ENCODE measurements at regions not wholly inside any gene's neighbourhood (a gene's known extent, or its start where the extent isn't known, plus 50 kb on each side); places are given as distances from the start of the nearest gene placed in this dataset.

DNA sequence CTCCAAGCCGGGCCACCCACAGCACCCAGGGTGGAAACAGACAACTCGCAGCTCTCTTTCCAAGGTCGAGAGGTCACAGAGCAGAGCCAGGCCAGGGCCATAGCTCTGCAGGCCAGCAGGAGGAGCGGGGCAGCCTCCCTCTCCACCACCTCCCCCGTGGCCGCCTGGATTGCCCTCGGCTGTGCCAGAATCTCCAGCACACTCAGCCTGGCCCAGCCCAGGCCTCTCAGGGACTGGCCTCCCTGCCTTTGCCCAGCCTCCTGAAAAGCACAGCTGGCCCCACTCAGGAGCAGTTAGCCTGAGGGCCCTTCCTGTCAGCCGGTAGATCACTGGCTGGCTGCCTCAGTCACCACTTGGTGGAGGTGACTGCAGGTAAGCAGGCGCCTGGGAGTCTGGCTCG is 85.8 kb upstream of the SEC14L1 start:
- H3K27ac Mint-ChIP-seq (ENCODE audit: unreplicated experiment), result no peak overlapping the region
- no peaks in the 10 kb centered on the region for H3K9me3 Mint-ChIP-seq
- no peaks in the 10 kb centered on the region for H3K36me3 Mint-ChIP-seq (ENCODE audit: low read depth)
- H3K4me3 Mint-ChIP-seq, result no peak overlapping the region
- no peak for DNase-seq (ENCODE audit: low read depth, low spot score)
- H3K4me1 Mint-ChIP-seq, result peaks cover 17% of the 10 kb centered on the region
- TF ChIP-seq, protein P1, sequence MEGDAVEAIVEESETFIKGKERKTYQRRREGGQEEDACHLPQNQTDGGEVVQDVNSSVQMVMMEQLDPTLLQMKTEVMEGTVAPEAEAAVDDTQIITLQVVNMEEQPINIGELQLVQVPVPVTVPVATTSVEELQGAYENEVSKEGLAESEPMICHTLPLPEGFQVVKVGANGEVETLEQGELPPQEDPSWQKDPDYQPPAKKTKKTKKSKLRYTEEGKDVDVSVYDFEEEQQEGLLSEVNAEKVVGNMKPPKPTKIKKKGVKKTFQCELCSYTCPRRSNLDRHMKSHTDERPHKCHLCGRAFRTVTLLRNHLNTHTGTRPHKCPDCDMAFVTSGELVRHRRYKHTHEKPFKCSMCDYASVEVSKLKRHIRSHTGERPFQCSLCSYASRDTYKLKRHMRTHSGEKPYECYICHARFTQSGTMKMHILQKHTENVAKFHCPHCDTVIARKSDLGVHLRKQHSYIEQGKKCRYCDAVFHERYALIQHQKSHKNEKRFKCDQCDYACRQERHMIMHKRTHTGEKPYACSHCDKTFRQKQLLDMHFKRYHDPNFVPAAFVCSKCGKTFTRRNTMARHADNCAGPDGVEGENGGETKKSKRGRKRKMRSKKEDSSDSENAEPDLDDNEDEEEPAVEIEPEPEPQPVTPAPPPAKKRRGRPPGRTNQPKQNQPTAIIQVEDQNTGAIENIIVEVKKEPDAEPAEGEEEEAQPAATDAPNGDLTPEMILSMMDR (conservative IDR thresholded peaks at IDR 0.05), result no peak
- peaks cover 2% of the 10 kb centered on the region for H3K27me3 Mint-ChIP-seq (ENCODE audit: low read depth)

DNA sequence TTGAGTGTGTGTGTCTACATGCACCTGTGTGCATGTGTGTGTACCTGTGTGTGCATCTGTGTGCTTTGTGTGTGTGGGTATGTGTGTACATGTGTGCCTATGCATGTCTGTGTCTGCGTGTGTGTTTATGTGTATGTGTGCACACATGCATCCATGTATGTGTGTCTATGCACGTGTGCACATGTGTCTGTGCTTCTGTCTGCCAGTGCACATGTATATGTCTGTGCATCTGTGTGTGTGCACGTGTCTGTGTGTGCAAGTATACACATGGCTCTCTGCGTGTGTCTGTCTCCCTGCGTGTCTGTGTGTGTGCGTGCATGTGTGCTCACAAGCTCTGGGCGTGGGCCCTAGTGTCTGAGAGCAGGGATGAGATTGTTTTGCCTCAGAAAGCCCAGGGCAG is 85.3 kb upstream of the SEC14L1 start:
- H3K4me1 Mint-ChIP-seq, result peaks cover 17% of the 10 kb centered on the region
- TF ChIP-seq, protein P1 (conservative IDR thresholded peaks at IDR 0.05), result no peak
- H3K27me3 Mint-ChIP-seq (ENCODE audit: low read depth), result peaks cover 2% of the 10 kb centered on the region
- no peak for DNase-seq (ENCODE audit: low read depth, low spot score)
- no peak overlapping the region for H3K4me3 Mint-ChIP-seq
- H3K27ac Mint-ChIP-seq (ENCODE audit: unreplicated experiment), result no peak overlapping the region
- no peaks in the 10 kb centered on the region for H3K36me3 Mint-ChIP-seq (ENCODE audit: low read depth)
- no peaks in the 10 kb centered on the region for H3K9me3 Mint-ChIP-seq

DNA sequence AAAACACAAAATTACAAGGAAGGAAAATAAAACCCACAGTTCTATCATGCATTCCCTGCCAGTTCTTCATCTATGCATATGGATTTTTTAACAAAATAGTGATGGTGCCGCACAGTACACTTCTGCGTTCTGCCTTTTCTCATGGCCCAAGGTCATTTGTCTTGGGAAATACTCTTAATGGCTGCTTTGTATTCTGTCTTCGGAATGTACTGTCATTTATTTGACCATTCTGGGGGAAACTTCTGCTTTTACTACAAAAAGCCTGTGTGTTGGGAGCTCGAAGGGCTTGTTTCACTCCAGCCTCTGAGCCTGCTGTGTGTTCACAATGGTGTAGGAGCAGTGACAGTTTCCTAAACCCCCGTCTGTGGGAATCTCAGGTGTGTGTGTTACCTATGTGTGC is 82.8 kb upstream of the SEC14L1 start:
- Mint-ChIP-seq H3K4me3 (no peak overlapping the region), H3K4me1 (peaks cover 17% of the 10 kb centered on the region), H3K36me3 (ENCODE audit: low read depth) (no peaks in the 10 kb centered on the region), H3K27me3 (ENCODE audit: low read depth) (peaks cover 2% of the 10 kb centered on the region), H3K27ac (ENCODE audit: unreplicated experiment) (peak overlapping the region; percentile 54), H3K9me3 (no peaks in the 10 kb centered on the region)
- TF ChIP-seq, protein P1 (conservative IDR thresholded peaks at IDR 0.05), result no peak
- DNase-seq (ENCODE audit: low read depth, low spot score), result no peak

DNA sequence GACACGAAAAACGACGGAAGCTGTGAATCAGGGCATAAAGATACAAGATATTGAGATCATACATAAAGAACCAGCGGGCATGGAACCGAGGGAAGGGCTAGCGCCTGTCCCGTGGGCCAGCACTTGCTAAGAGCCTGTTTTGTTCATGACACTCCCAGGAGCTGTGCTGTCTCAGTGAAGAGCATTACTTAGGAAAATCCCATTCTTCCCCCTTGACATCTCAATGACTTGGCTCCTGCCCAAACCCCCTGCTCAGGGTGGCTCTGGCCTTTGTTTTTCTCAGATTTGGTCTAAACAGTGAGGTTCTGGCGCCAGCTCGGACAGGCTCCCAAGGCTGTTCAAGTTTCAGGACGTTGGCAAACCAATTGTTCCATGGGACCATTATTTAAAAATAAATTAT is 79.1 kb upstream of the SEC14L1 start:
- DNase-seq (ENCODE audit: low read depth, low spot score), result no peak
- TF ChIP-seq, protein P1 (conservative IDR thresholded peaks at IDR 0.05), result no peak
- no peak overlapping the region for H3K4me3 Mint-ChIP-seq
- H3K4me1 Mint-ChIP-seq, result peaks cover 7% of the 10 kb centered on the region
- no peak overlapping the region for H3K27ac Mint-ChIP-seq (ENCODE audit: unreplicated experiment)
- H3K36me3 Mint-ChIP-seq (ENCODE audit: low read depth), result no peaks in the 10 kb centered on the region
- H3K9me3 Mint-ChIP-seq, result no peaks in the 10 kb centered on the region
- no peaks in the 10 kb centered on the region for H3K27me3 Mint-ChIP-seq (ENCODE audit: low read depth)

DNA sequence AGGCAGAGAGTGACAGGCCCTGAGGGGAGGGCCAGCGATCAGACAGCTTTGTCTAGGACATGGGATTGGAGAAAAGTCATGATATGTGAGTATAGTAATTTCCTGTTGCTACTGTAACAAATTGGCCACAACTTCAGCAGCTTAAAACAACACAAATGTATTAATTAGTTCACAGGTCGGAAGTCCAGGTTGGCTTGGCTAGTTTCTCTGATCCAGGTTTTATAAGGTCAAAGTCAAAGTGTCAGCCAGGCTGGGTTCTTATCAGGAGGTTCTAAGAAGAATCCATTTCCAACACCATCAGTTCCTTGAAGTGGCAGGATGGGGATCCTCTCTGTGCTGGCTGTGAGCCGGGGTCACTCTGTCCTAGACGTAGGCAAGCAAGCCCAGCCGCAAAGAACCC is 76.2 kb upstream of the SEC14L1 start:
- Mint-ChIP-seq H3K4me1 (no peaks in the 10 kb centered on the region), H3K4me3 (no peak overlapping the region)

More for the DNA sequence above, 76.2 kb upstream of the SEC14L1 start:
- Mint-ChIP-seq H3K27me3 (ENCODE audit: low read depth) (peaks cover 8% of the 10 kb centered on the region), H3K27ac (ENCODE audit: unreplicated experiment) (no peak overlapping the region), H3K36me3 (ENCODE audit: low read depth) (no peaks in the 10 kb centered on the region), H3K9me3 (no peaks in the 10 kb centered on the region)
- no peak for DNase-seq (ENCODE audit: low read depth, low spot score)
- TF ChIP-seq, protein P1 (conservative IDR thresholded peaks at IDR 0.05), result no peak
